SK-N-SH (cell line): ENCODE measurements at regions not wholly inside any gene's neighbourhood (a gene's known extent, or its start where the extent isn't known, plus 50 kb on each side); places are given as distances from the start of the nearest gene placed in this dataset.

Experiments
- CTCF ChIA-PET: fragments of 300-600, 350-600 bp; formaldehyde crosslinking; extraction: SDS; loops from one replicate; lab custom pipeline; 2021; lab: Yijun Ruan, JAX
- POLR2A ChIA-PET: fragments of 350-600 bp; sonication (Branson Sonifier 250); formaldehyde crosslinking; extraction: SDS; loops from one replicate; lab custom pipeline; 2020; ENCODE audit warnings: antibody characterized with exemption, inconsistent platforms; lab: Yijun Ruan, JAX
- DNase-seq: peaks from one replicate; pipeline ENCODE4 v3.0.0; 2012
- H2AFZ ChIP-seq: fragments of 200-600 bp; sonication (generic); 2 replicates; pipeline ENCODE4 v1.8.1; 2016; ENCODE audit warnings: antibody characterized with exemption, mild to moderate bottlenecking, low read depth
- H3F3A ChIP-seq: fragments of 200-600 bp; sonication (generic); replicated peaks from 2 replicates; pipeline ENCODE3; 2016; ENCODE audit warnings: antibody characterized with exemption, mild to moderate bottlenecking; ENCODE audit not compliant: insufficient read depth
- H3K27ac ChIP-seq, 2 experiments: fragments of 200-500 bp in 1 of 2; fragments of 200-600 bp in 1 of 2; sonication (Bioruptor generic) in 1 of 2; sonication (generic), shearing (Covaris generic) in 1 of 2; 2 replicates each; pipeline versions ENCODE4 v1.5.1 to v1.6.1; 2014 to 2016; ENCODE audit warnings: low read depth in 2 of 2, inconsistent platforms in 1 of 2, low read length in 1 of 2, mild to moderate bottlenecking in 1 of 2, mixed read lengths in 1 of 2
- H3K27me3 ChIP-seq: fragments of 200-600 bp; sonication (generic), shearing (Covaris generic); 2 replicates; pipeline ENCODE4 v1.6.1; 2016; ENCODE audit warnings: mixed run types; ENCODE audit not compliant: insufficient read depth
- H3K36me3 ChIP-seq, 2 experiments: fragments of 200-500 bp in 1 of 2; fragments of 200-600 bp in 1 of 2; sonication (Bioruptor generic) in 1 of 2; sonication (generic) in 1 of 2; replicated peaks in 1 of 2; 2 replicates each; pipeline versions ENCODE3 to v1.5.1; 2014 to 2016; ENCODE audit warnings: low read length in 1 of 2, mild to moderate bottlenecking in 1 of 2; ENCODE audit not compliant: insufficient read depth in 2 of 2, control insufficient read depth in 1 of 2
- H3K4me1 ChIP-seq, 2 experiments: fragments of 200-500 bp in 1 of 2; fragments of 200-600 bp in 1 of 2; sonication (Bioruptor generic) in 1 of 2; sonication (generic), shearing (Covaris generic) in 1 of 2; 2 replicates each; pipeline versions ENCODE4 v1.5.1 to v1.6.1; 2014 to 2016; ENCODE audit warnings: low read depth in 1 of 2, low read length in 1 of 2, mixed run types in 1 of 2; ENCODE audit not compliant: insufficient read depth in 2 of 2, control insufficient read depth in 1 of 2
- H3K4me2 ChIP-seq: fragments of 200-600 bp; sonication (generic), shearing (Covaris generic); 2 replicates; pipeline ENCODE4 v1.6.1; 2017; ENCODE audit warnings: mixed run types
- H3K4me3 ChIP-seq, 2 experiments: fragments of 200-500 bp in 1 of 2; fragments of 200-600 bp in 1 of 2; sonication (Bioruptor generic) in 1 of 2; sonication (generic), shearing (Covaris generic) in 1 of 2; 2 replicates each; pipeline versions ENCODE4 v1.5.1 to v1.8.1; 2014 to 2016; ENCODE audit warnings: low read depth in 2 of 2, inconsistent platforms in 1 of 2, low read length in 1 of 2, mild to moderate bottlenecking in 1 of 2, mixed read lengths in 1 of 2, moderate library complexity in 1 of 2
- H3K79me2 ChIP-seq: fragments of 200-600 bp; sonication (generic); 2 replicates; pipeline ENCODE4 v1.8.1; 2017; ENCODE audit warnings: mild to moderate bottlenecking; ENCODE audit not compliant: insufficient read depth
- H3K9ac ChIP-seq: fragments of 200-600 bp; sonication (generic); 2 replicates; pipeline ENCODE4 v1.6.1; 2017; ENCODE audit warnings: mixed run types
- H3K9me2 ChIP-seq: fragments of 200-600 bp; sonication (generic); 2 replicates; pipeline ENCODE4 v1.6.1; 2017; ENCODE audit warnings: mixed run types
- H3K9me3 ChIP-seq: fragments of 200-600 bp; sonication (generic); 2 replicates; pipeline ENCODE4 v1.6.1; 2017; ENCODE audit warnings: mixed run types, mild to moderate bottlenecking, moderate library complexity
- H4K20me1 ChIP-seq: fragments of 200-600 bp; sonication (generic); 2 replicates; pipeline ENCODE4 v1.6.1; 2017; ENCODE audit warnings: mild to moderate bottlenecking, mixed run types; ENCODE audit not compliant: insufficient read depth
- CTCF ChIP-seq: fragments of 200-600 bp; sonication (generic); IDR thresholded peaks from 2 replicates; pipeline ENCODE4 v1.6.1; 2017; ENCODE audit warnings: antibody characterized with exemption, mild to moderate bottlenecking, moderate library complexity
- EP300 ChIP-seq, 2 experiments: IDR thresholded peaks; 2 replicates each; pipeline versions ENCODE4 v1.4.0 to v1.6.1; 2012; ENCODE audit warnings: borderline replicate concordance in 1 of 2, low read depth in 1 of 2, low read length in 1 of 2
- FOSL2 ChIP-seq: IDR thresholded peaks from 2 replicates; pipeline ENCODE4 v1.4.0; 2012; ENCODE audit warnings: low read depth, mild to moderate bottlenecking, moderate library complexity, borderline replicate concordance
- FOXJ3 ChIP-seq: sonication (generic); formaldehyde crosslinking; IDR thresholded peaks from 2 replicates; pipeline ENCODE4 v1.5.1; 2020; ENCODE audit warnings: mild to moderate bottlenecking, missing genetic modification reagents
- FOXM1 ChIP-seq: IDR thresholded peaks from 2 replicates; pipeline ENCODE4 v1.4.0; 2012; ENCODE audit warnings: low read depth, mild to moderate bottlenecking
- GATA2 ChIP-seq: sonication (generic); formaldehyde crosslinking; IDR thresholded peaks from 2 replicates; pipeline ENCODE4 v1.5.0; 2020; ENCODE audit warnings: mild to moderate bottlenecking, missing genetic modification reagents
- JUND ChIP-seq: IDR thresholded peaks from 2 replicates; pipeline ENCODE4 v1.4.0; 2012
- MAX ChIP-seq: IDR thresholded peaks from 2 replicates; pipeline ENCODE4 v1.4.0; 2012; ENCODE audit warnings: low read depth
- MEF2A ChIP-seq: IDR thresholded peaks from 2 replicates; pipeline ENCODE4 v1.4.0; 2012; ENCODE audit warnings: low read depth, borderline replicate concordance
- MXI1 ChIP-seq: IDR thresholded peaks from 2 replicates; pipeline ENCODE4 v1.6.1; 2012; ENCODE audit warnings: mild to moderate bottlenecking, low read depth, low read length, improper control_type of control experiment
- NRF1 ChIP-seq: IDR thresholded peaks from 2 replicates; pipeline ENCODE4 v1.6.1; 2012; ENCODE audit warnings: low read depth, mild to moderate bottlenecking, low read length
- PBX3 ChIP-seq: IDR thresholded peaks from 2 replicates; pipeline ENCODE4; 2012
- RAD21 ChIP-seq: IDR thresholded peaks from 2 replicates; pipeline ENCODE4 v1.6.1; 2012; ENCODE audit warnings: mild to moderate bottlenecking, low read length
- SIN3A ChIP-seq: IDR thresholded peaks from 2 replicates; pipeline ENCODE4 v1.6.1; 2012; ENCODE audit warnings: low read depth, mild to moderate bottlenecking, low read length, moderate library complexity, borderline replicate concordance
- USF1 ChIP-seq: IDR thresholded peaks from 2 replicates; pipeline ENCODE4 v1.4.0; 2012; ENCODE audit warnings: low read depth, borderline replicate concordance
- USF2 ChIP-seq: fragments of 150-350 bp; IDR thresholded peaks from 2 replicates; pipeline ENCODE4 v1.6.1; 2017; ENCODE audit warnings: antibody characterized with exemption, low read length, low read depth, borderline replicate concordance
- ZBTB33 ChIP-seq: IDR thresholded peaks from 2 replicates; pipeline ENCODE4 v1.4.0; 2012; ENCODE audit warnings: low read depth, borderline replicate concordance
- WGBS: methylation state at CpG from one replicate; pipeline ENCODE4 v1.1.6; 2017; ENCODE audit warnings: low lambda C conversion rate; 5-methylcytosine and 5-hydroxymethylcytosine counted together

GRCh38 chr1:106584107-106584506 is 472.4 kb upstream of the PRMT6 start:
- Histone ChIP-seq H3K27ac (no peak overlapping the region), H4K20me1 (no peaks in the 10 kb centered on the region), H3K4me1 (no peaks in the 10 kb centered on the region), H3K4me2 (no peak overlapping the region), H3K4me3 (no peak overlapping the region), H3K27me3 (no peaks in the 10 kb centered on the region), H3K36me3 (no peaks in the 10 kb centered on the region), H3F3A (no peaks in the 10 kb centered on the region), H3K9ac (no peak overlapping the region), H2AFZ (no peak overlapping the region), H3K79me2 (no peaks in the 10 kb centered on the region), H3K9me2 (no peaks in the 10 kb centered on the region), H3K9me3 (no peaks in the 10 kb centered on the region)
- WGBS: 13% methylated on average over 1 of the region's 1 CpG
- no peak for DNase-seq
- CTCF ChIA-PET: no interaction called here
- POLR2A ChIA-PET: no interaction called here
- TF ChIP-seq GATA2 (CRISPR knock-in tag) (no peak), MXI1 (no peak), ZBTB33 (no peak), CTCF (no peak), PBX3 (no peak), JUND (no peak), FOXJ3 (CRISPR knock-in tag) (no peak), USF1 (no peak), NRF1 (no peak), USF2 (no peak), RAD21 (no peak), SIN3A (no peak), MEF2A (no peak), FOXM1 (no peak), MAX (no peak), FOSL2 (no peak), EP300 (IDR thresholded peaks at IDR 0.05; ENCODE audit: borderline replicate concordance in 1 of 2, low read depth in 1 of 2, low read length in 1 of 2) (no peak)
- TF ChIP-seq, all 33 proteins: peak for 0
